Suprapubic skin (tissue), 4 donors: ENCODE measurements at regions not wholly inside any gene's neighbourhood (a gene's known extent, or its start where the extent isn't known, plus 50 kb on each side); places are given as distances from the start of the nearest gene placed in this dataset.
"Not testable (repeated sequence)": the region's sequence is repeated elsewhere in the genome, so short reads cannot be mapped to it uniquely, and the experiment has no call there.

Experiments used
- DNase-seq, 2 donors: peaks; one replicate each; pipeline ENCODE4 v3.0.0-alpha.2; 2019; ENCODE audit warnings: low spot score in 2 of 2
- H3K27ac ChIP-seq: fragments of 200-600 bp; sonication (generic); one replicate; pipeline ENCODE4 v1.5.1; 2019
- H3K27me3 ChIP-seq: fragments of 200-600 bp; sonication (generic); one replicate; pipeline ENCODE4 v1.5.1; 2019
- H3K36me3 ChIP-seq: fragments of 200-600 bp; sonication (generic); one replicate; pipeline ENCODE4 v1.5.1; 2019
- H3K4me1 ChIP-seq: fragments of 200-600 bp; sonication (generic); one replicate; pipeline ENCODE4 v1.5.1; 2019
- H3K4me3 ChIP-seq: fragments of 200-600 bp; sonication (generic); one replicate; pipeline ENCODE4 v1.5.1; 2019; ENCODE audit warnings: mild to moderate bottlenecking
- H3K9me3 ChIP-seq: fragments of 200-600 bp; sonication (generic); one replicate; pipeline ENCODE4 v1.5.1; 2019
- CTCF ChIP-seq, 2 donors: fragments of 200-600 bp in 1 of 2; fragments of 450-650 bp in 1 of 2; sonication (generic) in 1 of 2; IDR thresholded peaks; one replicate each; pipeline ENCODE4 v1.5.1; 2016 to 2019; ENCODE audit warnings: antibody characterized with exemption in 2 of 2, mild to moderate bottlenecking in 1 of 2, moderate library complexity in 1 of 2
- EP300 ChIP-seq: sonication (generic); formaldehyde crosslinking; IDR thresholded peaks from one replicate; pipeline ENCODE4 v1.6.1; 2017; ENCODE audit warnings: antibody characterized with exemption
- POLR2A ChIP-seq, 2 donors: fragments of 450-650 bp; IDR thresholded peaks; one replicate each; pipeline ENCODE4 v1.6.1; 2017; ENCODE audit warnings: antibody characterized with exemption in 2 of 2, mild to moderate bottlenecking in 2 of 2, moderate library complexity in 2 of 2
- POLR2AphosphoS5 ChIP-seq, 3 donors: sonication (generic); formaldehyde crosslinking; IDR thresholded peaks; one replicate each; pipeline ENCODE4 v1.6.1; 2017; ENCODE audit warnings: antibody characterized with exemption in 3 of 3
- WGBS: methylation state at CpG from one replicate; pipeline ENCODE4 v1.1.5; 2018; 5-methylcytosine and 5-hydroxymethylcytosine counted together

- TF ChIP-seq CTCF (IDR thresholded peaks at IDR 0.05) (no peak), EP300 (no peak), POLR2AphosphoS5 (IDR thresholded peaks at IDR 0.05) (no peak), POLR2A (IDR thresholded peaks at IDR 0.05) (no peak)
- Histone ChIP-seq H3K9me3 (no peaks in the 10 kb centered on the region), H3K4me3 (no peak overlapping the region), H3K27me3 (no peaks in the 10 kb centered on the region), H3K4me1 (no peaks in the 10 kb centered on the region), H3K27ac (no peak overlapping the region), H3K36me3 (no peaks in the 10 kb centered on the region)
- DNase-seq: no peak
- 89% methylated on average over 3 of the region's 3 CpGs for WGBS
Observed at GRCh38 chr13:75178436-75178835, 303.5 kb downstream of the TBC1D4 start.

GRCh38 chr13:75175575-75175974 lies 306.4 kb downstream of the TBC1D4 start:
- no peaks in the 10 kb centered on the region for H3K9me3 ChIP-seq
- H3K27me3 ChIP-seq: no peaks in the 10 kb centered on the region
- no peak for DNase-seq
- no peak overlapping the region for H3K27ac ChIP-seq
- H3K4me1 ChIP-seq: no peaks in the 10 kb centered on the region
- no peak overlapping the region for H3K4me3 ChIP-seq
- 76% methylated on average over 2 of the region's 2 CpGs for WGBS
- TF ChIP-seq EP300 (no peak), POLR2AphosphoS5 (IDR thresholded peaks at IDR 0.05) (no peak), CTCF (IDR thresholded peaks at IDR 0.05) (no peak), POLR2A (IDR thresholded peaks at IDR 0.05) (no peak)
- H3K36me3 ChIP-seq: no peaks in the 10 kb centered on the region

- not testable (repeated sequence) for H3K9me3 ChIP-seq, DNase-seq, H3K36me3 ChIP-seq, H3K4me3 ChIP-seq, H3K27ac ChIP-seq, H3K27me3 ChIP-seq, H3K4me1 ChIP-seq
- 95% methylated on average over 2 of the region's 2 CpGs for WGBS
Observed at GRCh38 chr13:75175097-75175496, 306.9 kb downstream of the TBC1D4 start.

GRCh38 chr13:75174481-75174880 lies 307.5 kb downstream of the TBC1D4 start:
- Histone ChIP-seq H3K36me3 (no peaks in the 10 kb centered on the region), H3K9me3 (no peaks in the 10 kb centered on the region), H3K27ac (no peak overlapping the region), H3K4me3 (no peak overlapping the region), H3K4me1 (no peaks in the 10 kb centered on the region), H3K27me3 (no peaks in the 10 kb centered on the region)
- no peak for DNase-seq
- 72% methylated on average over 3 of the region's 3 CpGs for WGBS
- no peak for TF ChIP-seq POLR2A (IDR thresholded peaks at IDR 0.05)

GRCh38 chr13:75173457-75174356 lies 308.3 kb downstream of the TBC1D4 start:
- H3K27ac ChIP-seq: no peak overlapping the region
- no peak overlapping the region for H3K4me3 ChIP-seq
- H3K27me3 ChIP-seq: no peaks in the 10 kb centered on the region
- WGBS: 41% methylated on average over 9 of the region's 9 CpGs
- no peaks in the 10 kb centered on the region for H3K9me3 ChIP-seq
- no peaks in the 10 kb centered on the region for H3K4me1 ChIP-seq
- no peaks in the 10 kb centered on the region for H3K36me3 ChIP-seq
- TF ChIP-seq POLR2A (IDR thresholded peaks at IDR 0.05): no peak
- TF ChIP-seq POLR2AphosphoS5 (IDR thresholded peaks at IDR 0.05): no peak
- no peak for TF ChIP-seq EP300
- TF ChIP-seq CTCF (IDR thresholded peaks at IDR 0.05): no peak
- no peak for DNase-seq

GRCh38 chr13:75170311-75170710 lies 311.7 kb downstream of the TBC1D4 start:
- TF ChIP-seq CTCF (IDR thresholded peaks at IDR 0.05): no peak
- no peak for TF ChIP-seq POLR2AphosphoS5 (IDR thresholded peaks at IDR 0.05)
- no peak for DNase-seq
- 74% methylated on average over 3 of the region's 3 CpGs for WGBS
- Histone ChIP-seq H3K27ac (no peak overlapping the region), H3K4me1 (no peaks in the 10 kb centered on the region), H3K9me3 (no peaks in the 10 kb centered on the region), H3K4me3 (no peak overlapping the region), H3K36me3 (no peaks in the 10 kb centered on the region), H3K27me3 (no peaks in the 10 kb centered on the region)
